GM18861 (cell line): ENCODE measurements at regions not wholly inside any gene's neighbourhood (a gene's known extent, or its start where the extent isn't known, plus 50 kb on each side); places are given as distances from the start of the nearest gene placed in this dataset.

ENCODE experiments used
- ATAC-seq: cut with Tn5 transposase; IDR thresholded peaks from one replicate; pipeline ENCODE4 v1.9.1; 2021; ENCODE audit not compliant: unreplicated experiment

GRCh38 chr4:182015893-182016292, 227.3 kb upstream of the TENM3 start:
- ATAC-seq = no peak

GRCh38 chr4:182017038-182017437, 226.2 kb upstream of the TENM3 start:
- no peak for ATAC-seq

GRCh38 chr4:182018691-182019090, 224.5 kb upstream of the TENM3 start:
- ATAC-seq = peak; percentile 34

- ATAC-seq = peak; percentile 90
These were observed 224.0 kb upstream of the TENM3 start for GRCh38 chr4:182019148-182019652.

- no peak for ATAC-seq
These were observed 220.3 kb upstream of the TENM3 start for GRCh38 chr4:182022909-182023308.

- no peak for ATAC-seq
These were observed 219.7 kb upstream of the TENM3 start for GRCh38 chr4:182023469-182023868.

- no peak for ATAC-seq
These were observed 200.3 kb upstream of the TENM3 start for GRCh38 chr4:182042945-182043344.

- ATAC-seq = no peak
These were observed 194.3 kb upstream of the TENM3 start for GRCh38 chr4:182048871-182049270.

GRCh38 chr4:182056866-182057265, 186.3 kb upstream of the TENM3 start:
- no peak for ATAC-seq

GRCh38 chr4:182062458-182062857, 180.7 kb upstream of the TENM3 start:
- no peak for ATAC-seq

GRCh38 chr4:182062936-182063335, 180.3 kb upstream of the TENM3 start:
- no peak for ATAC-seq

GRCh38 chr4:182063651-182064050, 179.6 kb upstream of the TENM3 start:
- no peak for ATAC-seq

- ATAC-seq = no peak
These were observed 177.9 kb upstream of the TENM3 start for GRCh38 chr4:182065255-182065654.

- ATAC-seq = no peak
These were observed 177.2 kb upstream of the TENM3 start for GRCh38 chr4:182066037-182066436.

- no peak for ATAC-seq
These were observed 175.4 kb upstream of the TENM3 start for GRCh38 chr4:182067828-182068227.

GRCh38 chr4:182068920-182069319, 174.3 kb upstream of the TENM3 start:
- ATAC-seq = no peak

- ATAC-seq = no peak
These were observed 169.9 kb upstream of the TENM3 start for GRCh38 chr4:182073278-182073677.

- no peak for ATAC-seq
These were observed 169.1 kb upstream of the TENM3 start for GRCh38 chr4:182074139-182074538.

- ATAC-seq = no peak
These were observed 168.4 kb upstream of the TENM3 start for GRCh38 chr4:182074810-182075209.

- no peak for ATAC-seq
These were observed 160.3 kb upstream of the TENM3 start for GRCh38 chr4:182082910-182083309.

GRCh38 chr4:182083671-182084410, 159.4 kb upstream of the TENM3 start:
- ATAC-seq = no peak

- no peak for ATAC-seq
These were observed 158.1 kb upstream of the TENM3 start for GRCh38 chr4:182085051-182085480.

- no peak for ATAC-seq
These were observed 153.9 kb upstream of the TENM3 start for GRCh38 chr4:182089326-182089725.
